ENCODE measurements at regions not wholly inside any gene's neighbourhood (a gene's known extent, or its start where the extent isn't known, plus 50 kb on each side); places are given as distances from the start of the nearest gene placed in this dataset.

- ChIA-PET POLR2A (no interaction called here), CTCF (interaction anchor here (0.5 kb wide), 1 partner anchor 100 kb away, joined by 4 read pairs; no protein-coding TSS in a partner anchor)
- TF ChIP-seq CTCF (IDR thresholded peaks at IDR 0.05; ENCODE audit: low read depth, low read length): no peak
- no peaks in the 10 kb centered on the region for H3K27me3 ChIP-seq (ENCODE audit: control insufficient read depth, insufficient read depth, low read length)
- no peaks in the 10 kb centered on the region for H3K9me3 ChIP-seq (ENCODE audit: control insufficient read depth, insufficient read depth, low read length)
- no peak overlapping the region for H3K27ac ChIP-seq (ENCODE audit: low read depth, low read length)
- H3K4me3 ChIP-seq (ENCODE audit: low read depth, low read length): no peak overlapping the region
- no peak for DNase-seq (ENCODE audit: low read depth, low spot score)
Observed at GRCh38 chr13:40465015-40465390, 201.4 kb downstream of the FOXO1 start.

- ChIA-PET CTCF (no interaction called here), POLR2A (no interaction called here)
- Histone ChIP-seq H3K27ac (ENCODE audit: low read depth, low read length) (no peak overlapping the region), H3K27me3 (ENCODE audit: control insufficient read depth, insufficient read depth, low read length) (no peaks in the 10 kb centered on the region), H3K4me3 (ENCODE audit: low read depth, low read length) (no peak overlapping the region), H3K9me3 (ENCODE audit: control insufficient read depth, insufficient read depth, low read length) (no peaks in the 10 kb centered on the region)
- no peak for DNase-seq (ENCODE audit: low read depth, low spot score)
- TF ChIP-seq CTCF (IDR thresholded peaks at IDR 0.05; ENCODE audit: low read depth, low read length): no peak
Observed at GRCh38 chr13:40466272-40466671, 200.2 kb downstream of the FOXO1 start.

GRCh38 chr13:40468227-40468838 is 198.1 kb downstream of the FOXO1 start:
- no peak overlapping the region for H3K27ac ChIP-seq (ENCODE audit: low read depth, low read length)
- DNase-seq (ENCODE audit: low read depth, low spot score): no peak
- H3K4me3 ChIP-seq (ENCODE audit: low read depth, low read length): no peak overlapping the region
- no peaks in the 10 kb centered on the region for H3K27me3 ChIP-seq (ENCODE audit: control insufficient read depth, insufficient read depth, low read length)
- ChIA-PET CTCF (no interaction called here), POLR2A (no interaction called here)
- TF ChIP-seq CTCF (IDR thresholded peaks at IDR 0.05; ENCODE audit: low read depth, low read length): no peak
- H3K9me3 ChIP-seq (ENCODE audit: control insufficient read depth, insufficient read depth, low read length): no peaks in the 10 kb centered on the region

GRCh38 chr13:40469581-40470310 is 196.7 kb downstream of the FOXO1 start:
- no peak overlapping the region for H3K4me3 ChIP-seq (ENCODE audit: low read depth, low read length)
- no peak for TF ChIP-seq CTCF (IDR thresholded peaks at IDR 0.05; ENCODE audit: low read depth, low read length)
- no peak for DNase-seq (ENCODE audit: low read depth, low spot score)
- POLR2A ChIA-PET: no interaction called here
- CTCF ChIA-PET: no interaction called here
- no peaks in the 10 kb centered on the region for H3K9me3 ChIP-seq (ENCODE audit: control insufficient read depth, insufficient read depth, low read length)
- H3K27me3 ChIP-seq (ENCODE audit: control insufficient read depth, insufficient read depth, low read length): no peaks in the 10 kb centered on the region
- no peak overlapping the region for H3K27ac ChIP-seq (ENCODE audit: low read depth, low read length)

- DNase-seq (ENCODE audit: low read depth, low spot score): no peak
- CTCF ChIA-PET: no interaction called here
- POLR2A ChIA-PET: no interaction called here
- Histone ChIP-seq H3K4me3 (ENCODE audit: low read depth, low read length) (no peak overlapping the region), H3K9me3 (ENCODE audit: control insufficient read depth, insufficient read depth, low read length) (no peaks in the 10 kb centered on the region), H3K27ac (ENCODE audit: low read depth, low read length) (no peak overlapping the region), H3K27me3 (ENCODE audit: control insufficient read depth, insufficient read depth, low read length) (no peaks in the 10 kb centered on the region)
- TF ChIP-seq CTCF (IDR thresholded peaks at IDR 0.05; ENCODE audit: low read depth, low read length): no peak
Observed at GRCh38 chr13:40470660-40471059, 195.8 kb downstream of the FOXO1 start.

All from AG04450 (cell line).